H7 (cell line): ENCODE measurements at regions not wholly inside any gene's neighbourhood (a gene's known extent, or its start where the extent isn't known, plus 50 kb on each side); places are given as distances from the start of the nearest gene placed in this dataset.

Experiments
- DNase-seq: peaks from one replicate; pipeline ENCODE4 v3.0.0; 2012
- H3K27me3 ChIP-seq: 2 replicates; pipeline ENCODE4 v1.6.0; 2011; ENCODE audit warnings: mild to moderate bottlenecking, low read length; ENCODE audit not compliant: control insufficient read depth, insufficient read depth
- H3K36me3 ChIP-seq: replicated peaks from 2 replicates; pipeline ENCODE4 v1.5.1; 2011; ENCODE audit warnings: low read length; ENCODE audit not compliant: control insufficient read depth, insufficient read depth
- H3K4me3 ChIP-seq: 2 replicates; pipeline ENCODE4 v1.5.1; 2011; ENCODE audit warnings: low read depth, mild to moderate bottlenecking, control low read depth, low read length, moderate library complexity; ENCODE audit not compliant: insufficient read depth

DNA sequence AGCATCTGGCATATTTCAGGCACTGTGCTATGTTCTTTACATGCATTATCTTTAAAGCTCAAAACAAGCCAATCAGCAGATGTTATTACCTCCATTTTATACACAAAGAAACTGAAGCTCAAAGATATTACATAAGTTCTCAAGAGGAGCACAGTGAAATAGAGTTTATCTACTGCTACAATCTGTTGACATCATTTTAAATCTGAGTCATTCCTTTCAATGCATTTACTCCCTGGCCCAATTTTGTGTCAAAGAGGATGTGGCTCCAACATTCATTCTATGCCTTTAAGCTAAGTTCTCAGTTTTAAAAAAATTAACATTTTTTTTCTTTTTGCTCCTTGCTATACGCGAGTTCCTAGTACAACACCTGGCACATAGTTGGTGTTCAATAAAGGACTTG is 486.3 kb upstream of the ZNF462 start:
- no peak for DNase-seq
- Histone ChIP-seq H3K4me3 (no peak overlapping the region), H3K36me3 (no peaks in the 10 kb centered on the region), H3K27me3 (no peaks in the 10 kb centered on the region)

DNA sequence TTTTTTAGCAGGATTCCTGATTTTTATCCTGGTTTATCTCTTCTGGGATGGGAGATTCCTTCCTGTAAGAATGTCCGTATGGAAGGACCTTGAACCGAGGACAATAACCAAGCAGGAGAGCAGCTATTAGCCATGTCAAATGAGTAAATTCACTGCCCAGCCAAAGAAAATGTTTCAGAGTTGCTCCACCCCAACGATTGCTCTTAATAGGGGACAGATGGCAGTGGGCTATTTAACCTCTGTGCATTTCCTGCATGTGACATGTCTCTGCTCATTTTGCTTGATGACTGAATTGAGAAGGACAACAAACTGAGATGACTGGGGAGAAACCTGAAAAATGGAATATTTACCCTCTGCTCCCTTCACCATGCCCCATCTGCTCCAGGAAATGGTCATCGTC is 479.9 kb upstream of the ZNF462 start:
- Histone ChIP-seq H3K27me3 (no peaks in the 10 kb centered on the region), H3K4me3 (no peak overlapping the region), H3K36me3 (no peaks in the 10 kb centered on the region)
- no peak for DNase-seq

DNA sequence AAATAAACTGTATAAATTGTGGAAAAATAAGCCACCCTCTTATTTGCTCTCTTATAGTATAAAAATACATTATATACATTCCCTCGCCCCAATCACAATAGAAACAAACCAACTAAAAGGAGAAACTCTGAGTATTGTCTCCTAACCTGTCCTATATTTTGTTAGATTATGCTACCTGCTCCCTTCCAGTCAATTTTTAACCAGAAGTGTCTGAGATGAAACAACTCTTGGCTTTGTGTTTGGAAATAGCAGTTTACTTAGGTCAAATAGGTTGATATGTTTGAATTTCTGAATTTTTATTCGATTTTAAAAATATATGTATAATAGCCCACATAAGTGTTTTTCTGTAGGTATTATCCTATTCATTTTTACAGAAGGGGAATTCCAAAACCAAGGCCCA is 475.0 kb upstream of the ZNF462 start:
- Histone ChIP-seq H3K4me3 (no peak overlapping the region), H3K36me3 (no peaks in the 10 kb centered on the region), H3K27me3 (no peaks in the 10 kb centered on the region)
- no peak for DNase-seq

DNA sequence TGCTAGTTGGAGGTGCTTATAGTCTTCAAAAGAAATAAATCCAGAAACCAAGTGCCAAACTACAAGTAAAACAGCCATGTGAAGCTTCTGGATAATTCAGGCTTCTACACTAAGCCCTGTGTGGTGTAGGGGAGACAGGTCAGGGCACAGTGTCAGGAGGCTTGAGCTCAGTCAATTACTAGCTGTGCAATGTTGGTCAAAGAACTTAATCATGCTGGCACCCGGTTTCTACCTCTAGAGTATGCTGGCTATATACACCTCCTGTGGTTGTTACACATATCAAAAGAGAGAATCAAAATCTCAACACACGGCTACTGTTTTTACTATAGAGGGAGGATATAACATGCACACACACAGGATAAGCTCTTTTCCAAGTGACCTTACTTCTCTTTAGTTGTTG is 469.7 kb upstream of the ZNF462 start:
- H3K4me3 ChIP-seq, result no peak overlapping the region
- H3K36me3 ChIP-seq, result no peaks in the 10 kb centered on the region
- H3K27me3 ChIP-seq, result no peaks in the 10 kb centered on the region
- no peak for DNase-seq

DNA sequence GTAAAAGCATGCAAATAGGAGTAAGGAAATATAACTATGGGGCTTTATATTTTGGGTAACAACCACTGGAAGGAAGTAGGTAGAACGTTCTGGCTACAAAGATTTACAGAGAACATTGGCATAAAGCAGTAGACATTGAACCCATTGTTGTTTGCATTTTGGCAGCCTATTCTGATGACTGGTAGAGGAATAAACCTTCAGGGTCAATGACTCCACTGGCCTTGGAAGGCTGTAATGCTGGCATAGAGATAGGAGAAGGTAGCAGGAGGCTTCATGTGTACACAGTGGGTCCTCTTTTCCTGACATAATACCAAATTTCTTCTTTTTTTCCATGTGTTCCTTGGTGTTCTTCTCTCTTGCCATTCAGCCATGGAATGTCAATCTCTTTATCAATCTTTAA is 462.8 kb upstream of the ZNF462 start:
- DNase-seq, result no peak
- H3K4me3 ChIP-seq, result no peak overlapping the region
- H3K36me3 ChIP-seq, result no peaks in the 10 kb centered on the region
- no peaks in the 10 kb centered on the region for H3K27me3 ChIP-seq

DNA sequence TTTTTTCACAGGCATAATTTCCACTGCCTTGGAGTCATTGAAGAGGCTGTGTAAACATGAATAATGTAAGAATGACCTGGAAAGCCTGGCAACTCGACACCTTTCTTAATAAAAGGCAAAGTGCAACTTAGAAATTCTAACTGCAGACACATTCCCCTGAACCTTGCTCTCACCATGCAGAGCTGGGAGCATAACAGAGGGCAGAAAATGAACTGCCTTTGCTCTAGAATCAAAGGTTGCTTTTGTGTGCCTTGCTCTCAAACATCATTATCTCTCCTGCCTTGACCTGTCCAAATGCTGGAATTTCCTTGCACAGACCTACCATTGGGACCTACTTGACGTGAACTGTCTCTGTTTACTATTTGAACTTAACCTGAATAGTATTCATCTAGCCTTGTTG is 462.0 kb upstream of the ZNF462 start:
- H3K27me3 ChIP-seq, result no peaks in the 10 kb centered on the region
- no peak overlapping the region for H3K4me3 ChIP-seq
- no peaks in the 10 kb centered on the region for H3K36me3 ChIP-seq
- no peak for DNase-seq

DNA sequence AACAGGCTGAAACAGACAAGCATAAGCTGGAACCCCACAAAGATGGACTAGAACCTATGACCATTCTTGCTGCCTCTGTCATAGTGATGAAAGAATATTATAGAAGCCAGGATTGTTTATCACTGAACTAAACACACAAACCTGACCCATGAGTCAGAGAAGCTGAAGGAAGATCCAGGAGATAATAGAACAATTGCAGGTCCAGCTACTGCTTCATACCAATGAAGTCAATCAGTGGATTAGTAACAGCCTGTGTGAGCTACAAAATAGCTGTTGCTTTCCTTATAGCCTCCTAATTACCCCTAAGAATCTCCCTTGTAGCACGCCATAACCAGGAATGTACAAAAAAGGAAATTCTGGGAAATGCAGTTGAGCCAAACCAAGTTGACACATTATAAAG is 459.9 kb upstream of the ZNF462 start:
- Histone ChIP-seq H3K27me3 (no peaks in the 10 kb centered on the region), H3K4me3 (no peak overlapping the region), H3K36me3 (no peaks in the 10 kb centered on the region)
- DNase-seq, result no peak

DNA sequence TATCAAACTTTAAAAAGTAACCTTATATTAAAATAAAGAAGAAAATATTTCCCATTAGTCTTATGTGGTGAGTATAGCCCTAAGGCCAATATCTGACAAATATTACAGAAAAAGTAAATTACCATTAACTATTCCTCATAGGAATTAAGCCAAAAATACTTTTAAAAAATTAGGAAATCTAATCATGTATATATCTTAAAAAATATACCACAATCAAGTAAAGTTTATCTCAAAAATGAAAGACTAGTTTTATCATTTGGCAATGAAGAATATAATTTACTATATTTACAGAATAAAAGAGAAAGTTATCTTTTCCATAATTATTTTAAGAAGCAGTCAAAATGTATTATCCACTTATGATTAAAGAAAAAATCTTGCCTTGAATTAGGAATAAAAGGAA is 458.8 kb upstream of the ZNF462 start:
- H3K36me3 ChIP-seq, result no peaks in the 10 kb centered on the region
- H3K27me3 ChIP-seq, result no peaks in the 10 kb centered on the region
- no peak for DNase-seq
- no peak overlapping the region for H3K4me3 ChIP-seq

DNA sequence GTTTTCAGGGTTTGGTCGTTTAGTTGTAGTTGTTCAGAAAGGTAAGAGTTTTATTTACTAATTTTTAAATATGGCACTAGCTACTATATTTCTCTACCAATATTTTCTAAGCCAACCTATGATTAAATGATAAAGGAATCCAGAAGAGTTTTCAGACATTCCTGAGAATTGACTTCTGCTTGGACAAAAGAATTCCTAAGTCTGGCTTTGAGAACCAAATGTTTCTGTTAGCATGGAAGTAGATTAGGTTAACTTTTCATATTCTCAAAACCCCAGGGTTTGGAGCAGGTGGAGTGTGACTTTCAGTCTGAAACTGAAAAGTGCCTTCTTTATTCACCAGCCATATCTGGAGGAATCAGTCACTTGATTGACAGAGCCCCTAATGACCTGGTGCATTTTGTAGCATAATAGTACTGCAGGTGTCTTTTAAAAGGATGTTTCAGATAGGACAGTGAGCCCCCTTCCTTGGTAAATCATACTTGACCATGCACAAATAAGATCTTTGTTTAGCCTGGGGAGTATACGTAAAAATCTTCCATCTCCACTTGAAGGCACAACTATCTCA is 457.0 kb upstream of the ZNF462 start:
- Histone ChIP-seq H3K4me3 (no peak overlapping the region), H3K36me3 (no peaks in the 10 kb centered on the region)
- no peak for DNase-seq

DNA sequence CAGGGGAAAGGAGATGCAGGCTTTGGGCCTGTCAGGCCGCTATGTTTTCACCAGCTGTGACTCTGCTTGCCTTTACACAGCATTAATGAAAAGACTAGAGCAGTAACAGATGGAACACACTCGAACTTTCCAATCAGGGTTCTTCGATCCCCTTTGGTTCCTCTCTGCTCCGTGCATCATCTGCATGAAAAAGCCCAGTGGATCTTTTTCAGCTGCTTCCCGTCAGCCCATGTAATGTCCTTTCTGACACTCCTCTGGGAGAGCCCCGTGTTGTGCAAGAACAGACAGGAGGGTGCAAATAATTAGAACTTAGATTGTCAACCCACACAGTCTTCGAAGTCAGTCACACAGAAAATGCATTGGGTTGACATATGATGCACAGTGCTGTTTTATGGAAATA is 448.9 kb upstream of the ZNF462 start:
- Histone ChIP-seq H3K4me3 (no peak overlapping the region), H3K27me3 (no peaks in the 10 kb centered on the region), H3K36me3 (no peaks in the 10 kb centered on the region)
- no peak for DNase-seq

More for the DNA sequence above, 457.0 kb upstream of the ZNF462 start:
- H3K27me3 ChIP-seq, result no peaks in the 10 kb centered on the region

DNA sequence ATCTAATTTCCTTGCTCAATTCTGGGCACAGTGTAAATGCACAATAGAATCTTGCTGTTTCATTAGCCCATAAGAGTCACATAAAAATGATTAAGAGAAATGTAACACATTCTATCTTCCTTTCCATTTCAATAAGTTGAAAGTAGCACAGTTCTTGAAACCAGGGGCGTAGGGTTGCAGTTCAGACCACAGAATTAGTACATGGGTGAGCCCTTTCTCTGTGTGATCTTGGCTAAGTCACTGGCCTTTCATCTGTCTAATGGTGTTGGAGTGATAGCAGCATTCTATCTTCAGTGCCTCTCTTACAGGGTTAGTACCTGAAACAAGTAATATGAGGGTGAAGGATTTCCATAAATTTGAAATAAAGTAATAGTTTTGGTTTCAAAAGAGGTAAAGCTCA is 445.3 kb upstream of the ZNF462 start:
- Histone ChIP-seq H3K36me3 (no peaks in the 10 kb centered on the region), H3K27me3 (no peaks in the 10 kb centered on the region), H3K4me3 (no peak overlapping the region)
- no peak for DNase-seq

DNA sequence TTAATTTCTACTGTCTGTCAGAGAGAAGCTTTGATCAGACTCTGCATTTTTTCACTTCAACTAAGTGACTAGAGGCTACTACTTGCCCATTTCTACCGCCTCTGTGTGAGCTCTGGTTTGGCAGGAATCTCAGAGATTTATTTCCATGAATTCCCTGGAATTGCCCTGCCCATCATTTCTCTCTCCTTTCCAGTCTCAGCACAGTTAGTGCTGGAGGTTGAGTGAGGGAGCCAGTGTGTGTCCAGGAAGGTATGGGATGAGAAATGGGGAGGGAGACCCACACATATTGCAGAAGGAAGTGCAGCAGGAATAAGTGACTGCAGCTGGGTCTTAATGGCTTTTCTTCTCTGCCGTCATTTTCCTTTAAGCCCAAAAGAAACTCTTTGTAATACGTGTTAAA is 443.1 kb upstream of the ZNF462 start:
- no peak for DNase-seq
- no peaks in the 10 kb centered on the region for H3K36me3 ChIP-seq
- H3K27me3 ChIP-seq, result no peaks in the 10 kb centered on the region
- no peak overlapping the region for H3K4me3 ChIP-seq

DNA sequence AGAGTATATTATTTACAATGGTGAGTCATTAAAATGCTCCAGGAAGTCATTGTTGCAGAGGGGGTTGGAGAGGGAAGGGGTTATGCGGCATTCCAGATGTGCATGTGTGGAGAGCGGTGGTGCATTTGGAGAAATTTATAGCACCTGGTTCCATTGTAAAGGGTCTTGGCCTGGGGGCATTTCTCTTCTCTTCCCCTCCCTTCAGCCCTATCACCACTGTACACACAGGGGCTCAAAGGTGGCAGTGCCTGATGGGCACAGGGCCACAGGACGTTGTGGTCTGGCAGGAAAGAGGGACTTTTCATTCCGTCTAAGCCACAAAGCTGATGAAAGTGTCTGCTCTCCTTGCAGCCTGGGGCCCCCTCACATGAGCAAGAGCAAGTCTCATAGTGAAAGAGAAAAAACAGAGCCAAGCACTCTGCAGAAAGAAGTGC is 442.4 kb upstream of the ZNF462 start:
- Histone ChIP-seq H3K27me3 (no peaks in the 10 kb centered on the region), H3K36me3 (no peaks in the 10 kb centered on the region), H3K4me3 (no peak overlapping the region)
- DNase-seq, result no peak

DNA sequence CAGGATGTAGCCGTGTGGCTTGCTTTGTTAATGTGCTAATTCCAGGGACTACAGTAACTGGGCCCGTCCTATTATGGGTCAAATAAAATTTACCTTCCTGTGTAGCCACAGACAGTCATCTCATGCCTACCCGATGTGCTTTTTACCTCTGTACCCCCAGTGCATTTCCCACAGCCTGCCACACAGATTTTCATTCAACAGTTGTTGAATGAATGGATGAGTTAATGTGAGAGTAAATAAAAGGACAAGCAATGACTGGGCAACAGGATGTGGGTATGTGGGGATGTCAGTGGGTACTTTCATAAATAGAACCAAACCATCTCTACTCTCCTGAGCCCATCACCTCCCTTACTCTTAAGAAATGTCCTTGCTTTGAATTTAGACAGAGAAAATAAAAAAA is 441.2 kb upstream of the ZNF462 start:
- no peaks in the 10 kb centered on the region for H3K27me3 ChIP-seq
- no peak for DNase-seq
- no peak overlapping the region for H3K4me3 ChIP-seq
- no peaks in the 10 kb centered on the region for H3K36me3 ChIP-seq

DNA sequence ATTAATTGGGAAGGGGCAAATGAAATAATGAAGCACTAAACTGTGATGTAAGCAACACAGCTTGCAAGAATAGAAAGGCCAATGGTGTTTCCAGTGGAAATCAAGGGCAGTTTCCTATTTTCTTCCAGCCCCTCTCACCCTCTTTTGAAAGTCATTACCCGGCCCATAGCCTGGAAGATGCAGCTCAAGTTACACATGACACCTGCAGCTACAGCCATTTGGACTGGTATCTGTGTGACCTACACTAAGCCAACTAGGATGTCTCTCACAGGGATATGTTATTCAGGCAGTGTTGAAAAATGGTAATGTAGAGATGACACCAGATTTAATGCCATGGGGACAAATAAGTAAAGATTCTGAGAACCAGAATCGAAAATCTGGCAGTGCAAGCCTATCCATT is 439.4 kb upstream of the ZNF462 start:
- DNase-seq, result no peak
- Histone ChIP-seq H3K4me3 (no peak overlapping the region), H3K36me3 (no peaks in the 10 kb centered on the region), H3K27me3 (no peaks in the 10 kb centered on the region)

DNA sequence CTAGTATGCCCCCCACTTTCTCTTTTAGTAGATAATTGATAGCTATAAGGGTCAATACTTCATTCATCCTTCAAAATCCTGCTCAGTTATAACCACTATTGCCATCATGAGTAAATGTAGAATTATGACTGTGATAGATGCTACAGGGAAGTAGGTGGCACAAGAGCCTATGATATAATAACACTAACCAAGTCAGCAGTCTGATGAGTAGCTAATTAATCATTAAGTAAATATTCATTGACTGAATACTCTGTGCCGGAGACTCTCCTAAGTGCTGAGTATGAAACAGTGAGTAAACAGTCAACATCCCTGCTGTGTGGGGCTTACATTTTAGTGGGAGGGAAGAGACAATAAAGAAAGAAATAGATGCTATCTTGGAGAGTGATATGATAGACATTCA is 430.3 kb upstream of the ZNF462 start:
- H3K36me3 ChIP-seq, result no peaks in the 10 kb centered on the region
- no peaks in the 10 kb centered on the region for H3K27me3 ChIP-seq
- H3K4me3 ChIP-seq, result no peak overlapping the region
- no peak for DNase-seq
